ENCODE measurements at regions not wholly inside any gene's neighbourhood (a gene's known extent, or its start where the extent isn't known, plus 50 kb on each side); places are given as distances from the start of the nearest gene placed in this dataset.
A peak's percentile ranks its signal among the peaks of the same experiment; 100 is the strongest.
"Not testable (repeated sequence)": the region's sequence is repeated elsewhere in the genome, so short reads cannot be mapped to it uniquely, and the experiment has no call there.

GRCh38 chr16:49940464-49941224 is 84.4 kb upstream of the CNEP1R1 start:
- DNase-seq, result no peak

- no peak for DNase-seq
These were observed 80.8 kb upstream of the CNEP1R1 start for GRCh38 chr16:49944221-49944620.

- DNase-seq, result no peak
These were observed 76.9 kb upstream of the CNEP1R1 start for GRCh38 chr16:49947907-49948678.

- DNase-seq, result no peak
These were observed 73.3 kb upstream of the CNEP1R1 start for GRCh38 chr16:49951574-49952195.

- DNase-seq, result no peak
These were observed 72.6 kb upstream of the CNEP1R1 start for GRCh38 chr16:49952386-49952785.

- no peak for DNase-seq
These were observed 71.9 kb upstream of the CNEP1R1 start for GRCh38 chr16:49953090-49953489.

GRCh38 chr16:49955858-49956257 is 69.2 kb upstream of the CNEP1R1 start:
- DNase-seq, result no peak

GRCh38 chr16:49956915-49957314 is 68.1 kb upstream of the CNEP1R1 start:
- DNase-seq, result no peak

- peak in 1 of 2 donors; percentile 26 for DNase-seq
These were observed 66.6 kb upstream of the CNEP1R1 start for GRCh38 chr16:49958448-49958847.

- peak in 1 of 2 donors; percentile 51 for DNase-seq
These were observed 65.3 kb upstream of the CNEP1R1 start for GRCh38 chr16:49959552-49960277.

GRCh38 chr16:49961089-49961488 is 63.9 kb upstream of the CNEP1R1 start:
- peak; percentile 48 to 52 for DNase-seq

GRCh38 chr16:49962566-49962965 is 62.5 kb upstream of the CNEP1R1 start:
- not testable (repeated sequence) for DNase-seq

GRCh38 chr16:49964316-49964715 is 60.7 kb upstream of the CNEP1R1 start:
- DNase-seq, result no peak

GRCh38 chr16:49964973-49965372 is 60.1 kb upstream of the CNEP1R1 start:
- peak; percentile 71 to 72 for DNase-seq

- no peak for DNase-seq
These were observed 57.9 kb upstream of the CNEP1R1 start for GRCh38 chr16:49967012-49967559.

- DNase-seq, result peak in 1 of 2 donors; percentile 40
These were observed 55.7 kb upstream of the CNEP1R1 start for GRCh38 chr16:49969091-49970030.

GRCh38 chr16:49970797-49971431 is 54.1 kb upstream of the CNEP1R1 start:
- no peak for DNase-seq

- DNase-seq, result no peak
These were observed 52.7 kb upstream of the CNEP1R1 start for GRCh38 chr16:49972280-49972679.

- no peak for DNase-seq
These were observed 52.1 kb upstream of the CNEP1R1 start for GRCh38 chr16:49972961-49973360.

Data from right lung (tissue), 2 donors.